Heart right ventricle (tissue), 16 donors: ENCODE measurements at regions not wholly inside any gene's neighbourhood (a gene's known extent, or its start where the extent isn't known, plus 50 kb on each side); places are given as distances from the start of the nearest gene placed in this dataset.

Source experiments
- ATAC-seq, 8 donors: fragments of 200-7000 bp; cut with Tn5 transposase; one replicate each; pipeline ENCODE4 v1.9.1; 2020; ENCODE audit warnings: mild to moderate bottlenecking in 8 of 8, moderate library complexity in 8 of 8, moderate number of reproducible peaks in 1 of 8
- DNase-seq, 2 donors: peaks; one replicate each; pipeline ENCODE4 v3.0.0-alpha.2; 2020
- H3K27ac ChIP-seq, 10 donors: fragments of 200-600 bp; sonication (generic) in 2 of 10; one replicate each; pipeline versions ENCODE4 v1.5.0 to v1.8.0; 2020 to 2022; ENCODE audit warnings: mild to moderate bottlenecking in 3 of 10
- H3K27me3 ChIP-seq, 7 donors: fragments of 200-600 bp; one replicate each; pipeline ENCODE4 v1.8.0; 2021 to 2022; ENCODE audit warnings: mild to moderate bottlenecking in 2 of 7
- H3K36me3 ChIP-seq, 9 donors: fragments of 200-600 bp; sonication (generic) in 1 of 9; one replicate each; pipeline versions ENCODE4 v1.5.0 to v1.8.0; 2020 to 2022; ENCODE audit warnings: mild to moderate bottlenecking in 2 of 9
- H3K4me1 ChIP-seq, 9 donors: fragments of 200-600 bp; sonication (generic) in 1 of 9; one replicate each; pipeline versions ENCODE4 v1.5.0 to v1.8.0; 2020 to 2022; ENCODE audit warnings: mild to moderate bottlenecking in 4 of 9
- H3K4me3 ChIP-seq, 10 donors: fragments of 200-600 bp; sonication (generic) in 2 of 10; one replicate each; pipeline versions ENCODE4 v1.5.0 to v1.8.0; 2020 to 2022; ENCODE audit warnings: mild to moderate bottlenecking in 7 of 10, moderate library complexity in 2 of 10
- H3K9me3 ChIP-seq, 11 donors: fragments of 200-600 bp in 10 of 11; sonication (generic) in 2 of 11; one replicate each; pipeline versions ENCODE4 v1.5.0 to v1.8.0; 2013 to 2022; ENCODE audit warnings: mild to moderate bottlenecking in 2 of 11, control low read depth in 1 of 11, moderate library complexity in 1 of 11
- CTCF ChIP-seq, 9 donors: fragments of 200-600 bp; sonication (generic) in 2 of 9; IDR thresholded peaks; one replicate each; pipeline versions ENCODE4 v1.5.0 to v1.8.0; 2021 to 2022; ENCODE audit warnings: antibody characterized with exemption in 9 of 9, mild to moderate bottlenecking in 5 of 9, moderate library complexity in 1 of 9
- WGBS, 2 donors: extraction: QIAGEN DNeasy Blood & Tissue Kit; methylation state at CpG; one replicate each; pipeline ENCODE4 v1.1.7; 2013; ENCODE audit warnings: inconsistent platforms in 1 of 2; 5-methylcytosine and 5-hydroxymethylcytosine counted together
- intact Hi-C, 10 donors: fragments of 100-400 bp; cut with DNase I; formaldehyde crosslinking; loops; one replicate each; pipeline versions ENCODE4 v1.11.1 to v1.14.2; 2022
- donor health status: Arrhythmogenic right ventricular cardiomyopathy.
- donor health status: ischemic (EF 13 %, LVEDD 7.1; RV severe dilation, severe dysfunction).
- donor health status: healthy with polysubstance abuse.
- donor health status: DM: no; HTN: yes; CAD: no.
- donor health status: DM: no; HTN: no; CAD: no.
- donor health status: ischemic (EF 25% LVEDD 6.9; RV normal size, moderate dysfunction).
- donor health status: ischemic (EF 25% LVEDD 5.7; RV mildly dilated, moderate dysfunction).
- donor health status: healthy.
- donor health status: DM: yes; HTN: yes; CAD: no.
- donor health status: Ischemic cardiomyopathy.
- donor health status: ischemic (EF 35%, LVEDD 5.7; RV mildly dilated, moderate dysfunction).
- donor health status: nonischemic (EF 11% LVEDD 7.7; RV severe dilation, severe dysfunction).
- donor health status: DM: yes; HTN: yes; CAD: no.
- donor health status: PGD.
- donor health status: ischemic (EF 29% LVEDD 5.4; RV normal size, mild dysfunction).
- donor health status: nonischemic (EF 23%, LVEDD 6.1; RV moderate dilation, normal function).

- Histone ChIP-seq H3K27me3 (no peaks in the 10 kb centered on the region), H3K4me1 (no peaks in the 10 kb centered on the region), H3K36me3 (no peaks in the 10 kb centered on the region), H3K4me3 (no peak overlapping the region), H3K27ac (no peak overlapping the region), H3K9me3 (no peaks in the 10 kb centered on the region)
- ATAC-seq (no peak), DNase-seq (no peak)
- intact Hi-C loops = no loop called here
- TF ChIP-seq CTCF (IDR thresholded peaks at IDR 0.05) = no peak
These were observed 316.6 kb downstream of the SNX13 start for GRCh38 chr7:17623546-17624185.

GRCh38 chr7:17624379-17624778 lies 315.9 kb downstream of the SNX13 start:
- no peaks in the 10 kb centered on the region for H3K27me3 ChIP-seq
- no peak for ATAC-seq
- no peaks in the 10 kb centered on the region for H3K9me3 ChIP-seq
- no peaks in the 10 kb centered on the region for H3K4me1 ChIP-seq
- TF ChIP-seq CTCF (IDR thresholded peaks at IDR 0.05) = no peak
- no peak overlapping the region for H3K27ac ChIP-seq
- no peak for DNase-seq
- H3K36me3 ChIP-seq = no peaks in the 10 kb centered on the region
- intact Hi-C loops = no loop called here
- no peak overlapping the region for H3K4me3 ChIP-seq

- H3K27me3 ChIP-seq = no peaks in the 10 kb centered on the region
- no peaks in the 10 kb centered on the region for H3K36me3 ChIP-seq
- no peak for TF ChIP-seq CTCF (IDR thresholded peaks at IDR 0.05)
- H3K4me1 ChIP-seq = no peaks in the 10 kb centered on the region
- no peak overlapping the region for H3K4me3 ChIP-seq
- H3K9me3 ChIP-seq = no peaks in the 10 kb centered on the region
- no peak for DNase-seq
- ATAC-seq = no peak
- no peak overlapping the region for H3K27ac ChIP-seq
- intact Hi-C loops = no loop called here
- 88 to 89% methylated on average over 3 of the region's 3 CpGs for WGBS, 2 donors
These were observed 315.3 kb downstream of the SNX13 start for GRCh38 chr7:17625043-17625442.

GRCh38 chr7:17626235-17626634 lies 314.1 kb downstream of the SNX13 start:
- DNase-seq (no peak), ATAC-seq (no peak)
- Histone ChIP-seq H3K27me3 (no peaks in the 10 kb centered on the region), H3K9me3 (no peaks in the 10 kb centered on the region), H3K27ac (no peak overlapping the region), H3K4me3 (no peak overlapping the region), H3K36me3 (no peaks in the 10 kb centered on the region), H3K4me1 (no peaks in the 10 kb centered on the region)
- TF ChIP-seq CTCF (IDR thresholded peaks at IDR 0.05) = no peak
- intact Hi-C loops = no loop called here
